HepG2 (cell line): ENCODE measurements at regions not wholly inside any gene's neighbourhood (a gene's known extent, or its start where the extent isn't known, plus 50 kb on each side); places are given as distances from the start of the nearest gene placed in this dataset.

Experiments used
- ATAC-seq: fragments of 200-7000 bp; cut with Tn5 transposase; 3 replicates; pipeline ENCODE4 v1.9.1; 2020; ENCODE audit warnings: mild to moderate bottlenecking, moderate library complexity
- BruUV-seq: library from RNA; stranded (reverse); fragments of 400-500 nt; replicated peaks from 2 replicates; lab custom pipeline; 2021; lab: Mats Ljungman, UMichigan
- CTCF ChIA-PET: fragments of 300-600 bp; formaldehyde crosslinking; extraction: SDS; loops from one replicate; lab custom pipeline; 2021; ENCODE audit warnings: low total read pairs, inconsistent platforms, low intra/inter-chr PET ratio; lab: Yijun Ruan, JAX
- POLR2A ChIA-PET: fragments of 350-600 bp; sonication (Branson Sonifier 250); formaldehyde crosslinking; loops from one replicate; lab custom pipeline; 2020; ENCODE audit warnings: antibody characterized with exemption, inconsistent platforms; lab: Yijun Ruan, JAX
- DNase-seq: peaks from one replicate; pipeline ENCODE4 v3.0.0-alpha.2; 2015; ENCODE audit warnings: low spot score
- FAIRE-seq: peaks from 3 replicates; lab custom pipeline; 2011; peaks lifted over from hg19 to GRCh38; lab: Jason Lieb, UNC
- H2AFZ ChIP-seq: one replicate; pipeline ENCODE4 v1.6.1; 2011; ENCODE audit warnings: low read length, inconsistent platforms
- H3K27ac ChIP-seq: fragments of 300-600 bp; 3 replicates; pipeline ENCODE4 v1.8.0; 2011; ENCODE audit warnings: mixed run types, mild to moderate bottlenecking, mixed read lengths, low read length, inconsistent platforms; ENCODE audit not compliant: insufficient read depth; ENCODE audit errors: extremely low read length
- H3K27me3 ChIP-seq, 2 experiments: fragments of 200-600 bp in 1 of 2; 2 replicates in 1 of 2; 3 replicates in 1 of 2; pipeline versions ENCODE4 v1.6.0 to v1.8.0; 2011; ENCODE audit warnings: low read length in 2 of 2, mild to moderate bottlenecking in 2 of 2, moderate library complexity in 2 of 2, inconsistent platforms in 1 of 2; ENCODE audit not compliant: insufficient read depth in 2 of 2, control insufficient read depth in 1 of 2
- H3K36me3 ChIP-seq, 2 experiments: fragments of 200-600 bp in 1 of 2; replicated peaks in 1 of 2; 2 replicates in 1 of 2; 3 replicates in 1 of 2; pipeline versions ENCODE4 v1.5.1 to v1.8.0; 2011; ENCODE audit warnings: low read length in 2 of 2, inconsistent platforms in 1 of 2; ENCODE audit not compliant: insufficient read depth in 2 of 2, control insufficient read depth in 1 of 2
- H3K4me1 ChIP-seq: 2 replicates; pipeline ENCODE4 v1.5.1; 2012; ENCODE audit warnings: low read length, inconsistent platforms; ENCODE audit not compliant: insufficient read depth
- H3K4me2 ChIP-seq: 2 replicates; pipeline ENCODE4 v1.6.0; 2011; ENCODE audit warnings: low read depth, low read length, inconsistent platforms
- H3K4me3 ChIP-seq, 3 experiments: fragments of 200-600 bp in 1 of 3; sonication (generic), shearing (Covaris generic) in 1 of 3; replicated peaks in 1 of 3; 2 replicates each; pipeline ENCODE4 v1.5.1; 2011 to 2016; ENCODE audit warnings: low read length in 3 of 3, inconsistent platforms in 2 of 3, low read depth in 2 of 3, mild to moderate bottlenecking in 2 of 3, control low read depth in 1 of 3, mixed read lengths in 1 of 3; ENCODE audit not compliant: insufficient read depth in 1 of 3
- H3K79me2 ChIP-seq: one replicate; pipeline ENCODE4 v1.6.1; 2011; ENCODE audit warnings: low read length, inconsistent platforms; ENCODE audit not compliant: insufficient read depth
- H3K9ac ChIP-seq: 2 replicates; pipeline ENCODE4 v1.6.0; 2011; ENCODE audit warnings: mild to moderate bottlenecking, low read depth, low read length, inconsistent platforms; ENCODE audit not compliant: insufficient read depth
- H3K9me3 ChIP-seq: 2 replicates; pipeline ENCODE4 v1.5.1; 2012; ENCODE audit warnings: mild to moderate bottlenecking, low read length
- H4K20me1 ChIP-seq: 2 replicates; pipeline ENCODE4 v1.6.0; 2011; ENCODE audit warnings: inconsistent platforms, mild to moderate bottlenecking, low read length, moderate library complexity; ENCODE audit not compliant: insufficient read depth
- CEBPB ChIP-seq: IDR thresholded peaks from 2 replicates; pipeline ENCODE4 v1.6.1; 2011; ENCODE audit warnings: low read depth, low read length, improper control_type of control experiment, borderline replicate concordance
- KDM3A ChIP-seq: IDR thresholded peaks from 2 replicates; pipeline ENCODE4 v1.6.1; 2018; ENCODE audit warnings: low read depth, missing compliant biosample characterization
- MED1 ChIP-seq: sonication (generic); formaldehyde crosslinking; IDR thresholded peaks from 2 replicates; pipeline ENCODE4 v1.4.0; 2020; ENCODE audit warnings: missing genetic modification reagents
- ONECUT2 ChIP-seq: sonication (generic); formaldehyde crosslinking; IDR thresholded peaks from 2 replicates; pipeline ENCODE4 v1.4.0; 2020; ENCODE audit warnings: missing genetic modification reagents
- PCBP1 ChIP-seq: fragments of 200-400 bp; formaldehyde crosslinking; IDR thresholded peaks from 2 replicates; pipeline ENCODE4 v1.6.1; 2017; ENCODE audit warnings: mild to moderate bottlenecking, low read depth, low read length, borderline replicate concordance
- ZNF709 ChIP-seq: sonication (generic); formaldehyde crosslinking; IDR thresholded peaks from 2 replicates; pipeline ENCODE4 v1.5.0; 2020; ENCODE audit warnings: mild to moderate bottlenecking, missing genetic modification reagents
- ZNF747 ChIP-seq: sonication (generic); formaldehyde crosslinking; IDR thresholded peaks from 2 replicates; pipeline ENCODE4 v1.8.1; 2023; ENCODE audit warnings: missing genetic modification reagents, mild to moderate bottlenecking, borderline replicate concordance
- ZNF788 ChIP-seq: sonication (generic); formaldehyde crosslinking; IDR thresholded peaks from 2 replicates; pipeline ENCODE4 v1.5.0; 2020; ENCODE audit warnings: mild to moderate bottlenecking, missing genetic modification reagents, borderline replicate concordance
- ZSCAN12 ChIP-seq: sonication (generic); formaldehyde crosslinking; IDR thresholded peaks from 2 replicates; pipeline ENCODE4 v1.9.0; 2021; ENCODE audit warnings: mild to moderate bottlenecking, missing genetic modification reagents
- WGBS: methylation state at CpG from one replicate; pipeline ENCODE4 v1.1.6; 2017; ENCODE audit warnings: low lambda C conversion rate; 5-methylcytosine and 5-hydroxymethylcytosine counted together
- in situ Hi-C: cut with HindIII; loops from 2 replicates; pipeline ENCODE4 v1.10.0; 2017; ENCODE audit warnings: low pct_unique_long_range_greater_than_20kb; ENCODE audit not compliant: extremely low pct_ligation_motif_present
- intact Hi-C: fragments of 100-400 bp; cut with micrococcal nuclease; formaldehyde crosslinking; loops from one replicate; pipeline ENCODE4 v1.10.0; 2022; ENCODE audit not compliant: unreplicated experiment
- TF ChIP-seq, protein P1 (sequence below): sonication (generic); formaldehyde crosslinking; IDR thresholded peaks from 2 replicates; pipeline ENCODE4 v1.4.0; 2020; ENCODE audit warnings: mild to moderate bottlenecking, missing genetic modification reagents, borderline replicate concordance
- TF ChIP-seq, protein P2 (sequence below): sonication (generic); formaldehyde crosslinking; IDR thresholded peaks from 2 replicates; pipeline ENCODE4 v1.5.1; 2020; ENCODE audit warnings: missing genetic modification reagents, mild to moderate bottlenecking, borderline replicate concordance
- TF ChIP-seq, protein P3 (sequence below): sonication (generic); formaldehyde crosslinking; IDR thresholded peaks from 2 replicates; pipeline ENCODE4 v1.4.0; 2020; ENCODE audit warnings: missing genetic modification reagents

DNA sequence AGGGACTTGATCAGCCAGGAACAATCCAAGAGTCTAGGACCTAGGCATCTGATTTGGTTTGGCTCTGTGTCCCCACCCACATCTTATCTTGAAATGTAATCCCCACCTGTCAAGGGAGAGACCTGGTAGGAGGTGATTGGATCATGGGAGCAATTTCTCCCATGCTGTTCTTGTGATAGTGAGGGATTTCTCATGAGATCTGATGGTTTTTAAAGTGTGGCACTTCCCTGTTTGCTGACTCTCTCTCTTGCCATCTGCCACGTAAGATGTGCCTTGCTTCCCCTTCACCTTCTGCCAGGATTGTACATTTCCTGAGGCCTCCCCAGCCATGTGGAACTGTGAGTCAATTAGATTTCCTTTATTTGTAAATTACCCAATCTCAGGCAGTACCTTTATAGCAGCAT lies 201.7 kb upstream of the ACTBL2 start:
- Histone ChIP-seq H3K9ac (no peak overlapping the region), H4K20me1 (no peaks in the 10 kb centered on the region), H3K4me2 (no peak overlapping the region), H3K79me2 (no peaks in the 10 kb centered on the region), H3K4me3 (no peak overlapping the region), H3K27ac (no peak overlapping the region), H3K36me3 (no peaks in the 10 kb centered on the region), H3K9me3 (no peaks in the 10 kb centered on the region), H2AFZ (no peak overlapping the region), H3K4me1 (no peaks in the 10 kb centered on the region), H3K27me3 (no peaks in the 10 kb centered on the region)
- no peak for FAIRE-seq
- intact Hi-C loops, result no loop called here
- ChIA-PET CTCF (no interaction called here), POLR2A (no interaction called here)
- no TSS peak for BruUV-seq
- no peak for ATAC-seq
- in situ Hi-C loops, result no loop called here
- no peak for DNase-seq
- 92% methylated on average over 1 of the region's 1 CpG for WGBS
- TF ChIP-seq, protein P1, sequence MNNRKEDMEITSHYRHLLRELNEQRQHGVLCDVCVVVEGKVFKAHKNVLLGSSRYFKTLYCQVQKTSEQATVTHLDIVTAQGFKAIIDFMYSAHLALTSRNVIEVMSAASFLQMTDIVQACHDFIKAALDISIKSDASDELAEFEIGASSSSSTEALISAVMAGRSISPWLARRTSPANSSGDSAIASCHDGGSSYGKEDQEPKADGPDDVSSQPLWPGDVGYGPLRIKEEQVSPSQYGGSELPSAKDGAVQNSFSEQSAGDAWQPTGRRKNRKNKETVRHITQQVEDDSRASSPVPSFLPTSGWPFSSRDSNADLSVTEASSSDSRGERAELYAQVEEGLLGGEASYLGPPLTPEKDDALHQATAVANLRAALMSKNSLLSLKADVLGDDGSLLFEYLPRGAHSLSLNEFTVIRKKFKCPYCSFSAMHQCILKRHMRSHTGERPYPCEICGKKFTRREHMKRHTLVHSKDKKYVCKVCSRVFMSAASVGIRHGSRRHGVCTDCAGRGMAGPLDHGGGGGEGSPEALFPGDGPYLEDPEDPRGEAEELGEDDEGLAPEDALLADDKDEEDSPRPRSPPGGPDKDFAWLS (CRISPR knock-in tag), result no peak
- no peak for TF ChIP-seq ZNF788 (CRISPR knock-in tag)
- no peak for TF ChIP-seq CEBPB
- no peak for TF ChIP-seq MED1 (CRISPR knock-in tag)
- no peak for TF ChIP-seq ZNF709 (CRISPR knock-in tag)
- TF ChIP-seq ZSCAN12 (CRISPR knock-in tag), result no peak
- TF ChIP-seq, protein P2, sequence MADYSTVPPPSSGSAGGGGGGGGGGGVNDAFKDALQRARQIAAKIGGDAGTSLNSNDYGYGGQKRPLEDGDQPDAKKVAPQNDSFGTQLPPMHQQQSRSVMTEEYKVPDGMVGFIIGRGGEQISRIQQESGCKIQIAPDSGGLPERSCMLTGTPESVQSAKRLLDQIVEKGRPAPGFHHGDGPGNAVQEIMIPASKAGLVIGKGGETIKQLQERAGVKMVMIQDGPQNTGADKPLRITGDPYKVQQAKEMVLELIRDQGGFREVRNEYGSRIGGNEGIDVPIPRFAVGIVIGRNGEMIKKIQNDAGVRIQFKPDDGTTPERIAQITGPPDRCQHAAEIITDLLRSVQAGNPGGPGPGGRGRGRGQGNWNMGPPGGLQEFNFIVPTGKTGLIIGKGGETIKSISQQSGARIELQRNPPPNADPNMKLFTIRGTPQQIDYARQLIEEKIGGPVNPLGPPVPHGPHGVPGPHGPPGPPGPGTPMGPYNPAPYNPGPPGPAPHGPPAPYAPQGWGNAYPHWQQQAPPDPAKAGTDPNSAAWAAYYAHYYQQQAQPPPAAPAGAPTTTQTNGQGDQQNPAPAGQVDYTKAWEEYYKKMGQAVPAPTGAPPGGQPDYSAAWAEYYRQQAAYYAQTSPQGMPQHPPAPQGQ (CRISPR knock-in tag), result no peak
- TF ChIP-seq, protein P3, sequence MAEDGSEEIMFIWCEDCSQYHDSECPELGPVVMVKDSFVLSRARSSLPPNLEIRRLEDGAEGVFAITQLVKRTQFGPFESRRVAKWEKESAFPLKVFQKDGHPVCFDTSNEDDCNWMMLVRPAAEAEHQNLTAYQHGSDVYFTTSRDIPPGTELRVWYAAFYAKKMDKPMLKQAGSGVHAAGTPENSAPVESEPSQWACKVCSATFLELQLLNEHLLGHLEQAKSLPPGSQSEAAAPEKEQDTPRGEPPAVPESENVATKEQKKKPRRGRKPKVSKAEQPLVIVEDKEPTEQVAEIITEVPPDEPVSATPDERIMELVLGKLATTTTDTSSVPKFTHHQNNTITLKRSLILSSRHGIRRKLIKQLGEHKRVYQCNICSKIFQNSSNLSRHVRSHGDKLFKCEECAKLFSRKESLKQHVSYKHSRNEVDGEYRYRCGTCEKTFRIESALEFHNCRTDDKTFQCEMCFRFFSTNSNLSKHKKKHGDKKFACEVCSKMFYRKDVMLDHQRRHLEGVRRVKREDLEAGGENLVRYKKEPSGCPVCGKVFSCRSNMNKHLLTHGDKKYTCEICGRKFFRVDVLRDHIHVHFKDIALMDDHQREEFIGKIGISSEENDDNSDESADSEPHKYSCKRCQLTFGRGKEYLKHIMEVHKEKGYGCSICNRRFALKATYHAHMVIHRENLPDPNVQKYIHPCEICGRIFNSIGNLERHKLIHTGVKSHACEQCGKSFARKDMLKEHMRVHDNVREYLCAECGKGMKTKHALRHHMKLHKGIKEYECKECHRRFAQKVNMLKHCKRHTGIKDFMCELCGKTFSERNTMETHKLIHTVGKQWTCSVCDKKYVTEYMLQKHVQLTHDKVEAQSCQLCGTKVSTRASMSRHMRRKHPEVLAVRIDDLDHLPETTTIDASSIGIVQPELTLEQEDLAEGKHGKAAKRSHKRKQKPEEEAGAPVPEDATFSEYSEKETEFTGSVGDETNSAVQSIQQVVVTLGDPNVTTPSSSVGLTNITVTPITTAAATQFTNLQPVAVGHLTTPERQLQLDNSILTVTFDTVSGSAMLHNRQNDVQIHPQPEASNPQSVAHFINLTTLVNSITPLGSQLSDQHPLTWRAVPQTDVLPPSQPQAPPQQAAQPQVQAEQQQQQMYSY (CRISPR knock-in tag), result no peak
- no peak for TF ChIP-seq KDM3A (CRISPR knock-in tag)
- no peak for TF ChIP-seq ZNF747 (CRISPR knock-in tag)
- TF ChIP-seq ONECUT2, result no peak
- TF ChIP-seq PCBP1, result no peak
